IPS-15b (cell line): ENCODE measurements at regions not wholly inside any gene's neighbourhood (a gene's known extent, or its start where the extent isn't known, plus 50 kb on each side); places are given as distances from the start of the nearest gene placed in this dataset.
A peak's percentile ranks its signal among the peaks of the same experiment; 100 is the strongest.

Experiments used
- H3K27me3 ChIP-seq: one replicate; pipeline ENCODE4 v1.6.1; 2013; ENCODE audit warnings: low read length; ENCODE audit not compliant: control insufficient read depth, insufficient read depth
- H3K36me3 ChIP-seq: one replicate; pipeline ENCODE4 v1.6.1; 2013; ENCODE audit warnings: low read length; ENCODE audit not compliant: control insufficient read depth, insufficient read depth
- H3K4me1 ChIP-seq: one replicate; pipeline ENCODE4 v1.6.1; 2013; ENCODE audit warnings: mild to moderate bottlenecking, low read length; ENCODE audit not compliant: control insufficient read depth, insufficient read depth
- H3K4me3 ChIP-seq: one replicate; pipeline ENCODE4 v1.5.1; 2013; ENCODE audit warnings: low read depth, low read length
- H3K9ac ChIP-seq: one replicate; pipeline ENCODE4 v1.6.1; 2013; ENCODE audit warnings: low read depth, mild to moderate bottlenecking, low read length
- H3K9me3 ChIP-seq: one replicate; pipeline ENCODE4 v1.6.1; 2013; ENCODE audit warnings: mild to moderate bottlenecking, low read length; ENCODE audit not compliant: control insufficient read depth, insufficient read depth

- H3K9me3 ChIP-seq = no peaks in the 10 kb centered on the region
- H3K27me3 ChIP-seq = peaks cover 8% of the 10 kb centered on the region
- H3K4me1 ChIP-seq = no peaks in the 10 kb centered on the region
- H3K9ac ChIP-seq = no peak overlapping the region
- H3K4me3 ChIP-seq = no peak overlapping the region
- no peaks in the 10 kb centered on the region for H3K36me3 ChIP-seq
Measured at GRCh38 chr1:165147799-165148198, 208.7 kb downstream of the LMX1A start.

- no peaks in the 10 kb centered on the region for H3K9me3 ChIP-seq
- H3K9ac ChIP-seq = no peak overlapping the region
- no peak overlapping the region for H3K4me3 ChIP-seq
- H3K36me3 ChIP-seq = no peaks in the 10 kb centered on the region
- peaks cover 15% of the 10 kb centered on the region for H3K27me3 ChIP-seq
- no peaks in the 10 kb centered on the region for H3K4me1 ChIP-seq
Measured at GRCh38 chr1:165144757-165145397, 211.6 kb downstream of the LMX1A start.

- Histone ChIP-seq H3K9me3 (no peaks in the 10 kb centered on the region), H3K4me3 (no peak overlapping the region), H3K9ac (no peak overlapping the region), H3K27me3 (peaks cover 17% of the 10 kb centered on the region), H3K36me3 (no peaks in the 10 kb centered on the region), H3K4me1 (no peaks in the 10 kb centered on the region)
Measured at GRCh38 chr1:165143437-165144065, 213.0 kb downstream of the LMX1A start.

GRCh38 chr1:165138960-165139359 is 217.6 kb downstream of the LMX1A start:
- Histone ChIP-seq H3K27me3 (peaks cover 9% of the 10 kb centered on the region), H3K9me3 (no peaks in the 10 kb centered on the region), H3K36me3 (no peaks in the 10 kb centered on the region), H3K4me3 (no peak overlapping the region), H3K9ac (no peak overlapping the region), H3K4me1 (no peaks in the 10 kb centered on the region)

- H3K9me3 ChIP-seq = no peaks in the 10 kb centered on the region
Measured at GRCh38 chr1:165137551-165138316, 218.8 kb downstream of the LMX1A start.

GRCh38 chr1:165134431-165134830 is 222.1 kb downstream of the LMX1A start:
- H3K4me3 ChIP-seq = no peak overlapping the region
- H3K27me3 ChIP-seq = no peaks in the 10 kb centered on the region
- no peaks in the 10 kb centered on the region for H3K36me3 ChIP-seq
- H3K9me3 ChIP-seq = no peaks in the 10 kb centered on the region
- no peaks in the 10 kb centered on the region for H3K4me1 ChIP-seq
- no peak overlapping the region for H3K9ac ChIP-seq

More at GRCh38 chr1:165137551-165138316, 218.8 kb downstream of the LMX1A start:
- no peaks in the 10 kb centered on the region for H3K36me3 ChIP-seq
- no peaks in the 10 kb centered on the region for H3K4me1 ChIP-seq
- peaks cover 9% of the 10 kb centered on the region for H3K27me3 ChIP-seq
- no peak overlapping the region for H3K9ac ChIP-seq
- H3K4me3 ChIP-seq = no peak overlapping the region

GRCh38 chr1:165129568-165130164 is 226.8 kb downstream of the LMX1A start:
- H3K9me3 ChIP-seq = no peaks in the 10 kb centered on the region
- H3K36me3 ChIP-seq = no peaks in the 10 kb centered on the region
- H3K9ac ChIP-seq = no peak overlapping the region
- no peaks in the 10 kb centered on the region for H3K4me1 ChIP-seq
- no peak overlapping the region for H3K4me3 ChIP-seq
- H3K27me3 ChIP-seq = no peaks in the 10 kb centered on the region

- Histone ChIP-seq H3K9ac (no peak overlapping the region), H3K36me3 (no peaks in the 10 kb centered on the region), H3K9me3 (no peaks in the 10 kb centered on the region), H3K27me3 (peaks cover 12% of the 10 kb centered on the region), H3K4me3 (no peak overlapping the region), H3K4me1 (no peaks in the 10 kb centered on the region)
Measured at GRCh38 chr1:165124772-165125171, 231.7 kb downstream of the LMX1A start.

- peaks cover under 1% of the 10 kb centered on the region for H3K4me1 ChIP-seq
- H3K9me3 ChIP-seq = no peaks in the 10 kb centered on the region
- H3K27me3 ChIP-seq = peaks cover 58% of the 10 kb centered on the region
- H3K36me3 ChIP-seq = no peaks in the 10 kb centered on the region
- no peak overlapping the region for H3K9ac ChIP-seq
- no peak overlapping the region for H3K4me3 ChIP-seq
Measured at GRCh38 chr1:165119086-165119485, 237.4 kb downstream of the LMX1A start.

GRCh38 chr1:165117482-165117881 is 239.0 kb downstream of the LMX1A start:
- Histone ChIP-seq H3K9ac (no peak overlapping the region), H3K4me1 (peaks cover 2% of the 10 kb centered on the region), H3K9me3 (no peaks in the 10 kb centered on the region), H3K4me3 (peak overlapping the region; percentile 53), H3K36me3 (no peaks in the 10 kb centered on the region), H3K27me3 (peaks cover 55% of the 10 kb centered on the region)

- Histone ChIP-seq H3K4me1 (peaks cover 2% of the 10 kb centered on the region), H3K27me3 (peaks cover 55% of the 10 kb centered on the region), H3K4me3 (no peak overlapping the region), H3K36me3 (no peaks in the 10 kb centered on the region), H3K9me3 (no peaks in the 10 kb centered on the region), H3K9ac (no peak overlapping the region)
Measured at GRCh38 chr1:165116732-165117131, 239.8 kb downstream of the LMX1A start.
